ENCODE measurements at regions not wholly inside any gene's neighbourhood (a gene's known extent, or its start where the extent isn't known, plus 50 kb on each side); places are given as distances from the start of the nearest gene placed in this dataset.

DNA sequence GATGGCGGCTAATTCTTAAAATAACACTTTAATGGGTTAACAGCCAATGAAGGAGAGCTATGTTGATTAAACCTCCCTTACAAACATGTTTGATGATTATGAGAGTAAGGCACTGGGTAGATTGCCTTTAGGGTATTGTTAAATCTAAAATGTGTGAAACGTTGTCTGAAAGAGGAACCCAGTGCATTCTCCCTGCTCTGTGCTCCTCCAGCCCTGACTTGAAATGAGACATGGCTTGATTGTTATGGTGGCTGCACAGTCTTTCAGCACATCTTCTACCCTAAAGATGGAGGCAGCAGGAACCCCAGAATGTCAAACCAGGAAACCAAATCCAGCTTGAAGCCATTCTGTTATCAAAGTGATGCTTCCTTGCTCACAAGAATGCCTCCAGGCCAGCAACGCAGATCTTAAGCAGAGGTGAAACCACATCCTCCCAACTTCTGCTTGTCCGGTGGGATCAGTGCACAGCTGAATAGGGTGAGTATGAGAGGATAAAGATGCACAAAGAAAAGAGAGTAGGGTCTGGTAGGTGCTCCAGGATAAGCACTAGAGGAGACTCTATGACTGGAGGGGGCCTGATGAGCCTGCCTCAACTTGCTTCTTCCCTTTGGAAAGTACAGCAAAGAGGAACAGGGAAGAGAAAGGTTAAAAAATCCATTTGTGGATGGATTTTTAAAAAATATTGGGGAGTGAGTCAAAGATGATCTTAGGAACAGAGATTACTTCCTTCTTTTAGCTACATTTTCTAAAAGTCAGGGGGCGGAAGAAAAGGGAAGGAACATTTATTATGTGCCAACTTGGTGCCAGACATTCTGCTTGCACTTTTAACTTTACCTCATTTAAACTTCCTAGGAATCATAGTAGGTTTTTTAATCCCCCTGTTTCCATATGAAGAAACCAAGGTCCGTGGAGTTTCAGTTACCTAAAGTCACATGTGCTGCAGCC lies 523.0 kb downstream of the TXNL1 start:
- DNase-seq, result no peak

DNA sequence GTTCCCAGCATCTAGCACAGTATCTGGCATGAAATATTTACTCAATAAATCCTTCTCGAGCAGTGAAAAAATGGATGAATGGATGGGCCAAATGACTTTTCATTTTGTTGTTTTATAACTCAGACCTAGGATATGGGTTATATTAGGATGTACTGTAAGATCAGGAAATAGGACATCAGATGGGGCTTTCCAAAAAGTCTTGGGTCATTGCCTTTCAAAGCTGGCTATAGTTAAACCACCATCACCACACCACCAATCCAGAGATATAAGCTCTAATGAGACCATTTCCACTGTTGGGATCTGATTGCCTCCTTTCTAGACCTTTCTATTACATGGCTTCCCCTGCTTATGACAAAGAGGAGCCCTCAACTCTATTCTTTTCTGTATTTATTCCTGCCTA lies 525.0 kb upstream of the TCF4 start:
- DNase-seq, result no peak

DNA sequence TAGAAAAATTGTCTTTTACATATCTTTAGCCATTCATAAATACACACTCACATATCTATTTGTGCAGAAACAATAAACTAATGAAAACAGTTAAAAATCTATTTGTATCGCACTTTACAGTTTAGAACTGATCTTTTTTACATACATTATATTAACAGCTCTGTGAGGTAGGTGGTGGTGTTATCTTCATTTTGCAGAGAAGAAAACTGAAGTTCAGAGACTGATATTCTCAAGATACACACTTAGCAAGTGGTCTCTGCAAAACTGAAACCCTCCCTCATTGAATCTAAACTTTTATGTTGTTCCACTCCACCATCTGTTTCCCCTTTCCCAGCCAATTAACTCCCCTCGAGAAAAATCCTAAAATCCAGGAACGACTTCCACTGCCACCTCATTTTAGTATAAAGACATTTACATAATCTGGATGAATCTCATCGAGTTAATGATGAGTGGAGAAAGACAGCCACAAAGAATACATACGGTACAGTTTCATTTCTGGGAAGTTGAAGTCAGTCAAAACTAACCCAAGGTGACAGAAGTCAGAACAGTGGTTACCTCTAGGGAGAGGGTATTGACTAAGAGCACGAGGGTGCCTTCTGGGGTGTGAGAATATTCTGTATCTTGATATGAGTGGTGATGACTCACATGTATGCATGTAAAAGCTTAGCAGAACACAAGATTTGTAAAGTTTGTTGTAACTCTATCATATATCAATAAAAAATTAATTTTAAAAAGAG lies 524.2 kb upstream of the TCF4 start:
- DNase-seq, result no peak

GRCh38 chr18:56109757-56110156 lies 521.8 kb upstream of the TCF4 start:
- DNase-seq, result no peak

DNA sequence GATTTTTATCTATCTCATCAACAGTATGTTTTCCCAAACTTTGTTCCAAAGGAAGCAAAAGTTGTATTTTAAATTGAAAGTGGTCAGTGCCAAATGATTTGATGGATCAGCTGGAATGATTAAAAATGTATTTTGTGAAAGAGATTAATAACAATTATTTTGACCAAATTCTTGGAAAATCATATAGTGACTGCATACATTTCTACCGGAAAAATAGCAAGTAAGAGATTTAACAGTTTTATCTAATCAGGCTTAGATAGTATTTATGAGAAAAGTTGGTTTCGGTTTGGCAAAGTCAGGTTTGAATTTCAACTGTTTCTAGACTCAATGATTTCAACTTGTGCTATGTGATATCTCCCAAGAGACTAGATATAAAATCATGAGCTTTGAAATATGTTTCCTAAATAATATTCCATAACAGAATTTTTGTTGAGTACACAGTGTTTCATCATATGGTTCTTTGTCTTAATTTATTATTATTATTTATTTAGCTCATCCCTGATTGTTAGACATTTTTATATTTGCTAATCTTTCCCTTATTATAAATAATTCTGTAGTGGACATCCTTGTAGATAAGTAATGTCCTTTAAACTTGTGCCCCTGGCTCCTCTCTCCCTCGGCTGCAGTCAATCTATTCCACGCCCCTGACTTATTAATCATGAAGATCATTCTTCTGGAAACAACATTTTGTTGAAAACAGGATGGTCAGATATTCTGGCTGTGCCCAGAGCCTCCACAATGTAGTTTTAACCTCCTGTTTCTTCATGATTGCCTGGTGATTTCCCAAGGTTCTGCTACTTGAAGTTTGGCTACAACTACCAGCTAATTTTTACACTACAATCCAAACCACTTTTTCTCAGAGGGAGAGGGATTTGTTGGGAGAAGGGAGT lies 520.7 kb upstream of the TCF4 start:
- DNase-seq, result no peak

GRCh38 chr18:56107821-56108477 lies 520.0 kb upstream of the TCF4 start:
- DNase-seq, result no peak

- DNase-seq, result no peak
These were observed 512.2 kb upstream of the TCF4 start for GRCh38 chr18:56100090-56100722.

DNA sequence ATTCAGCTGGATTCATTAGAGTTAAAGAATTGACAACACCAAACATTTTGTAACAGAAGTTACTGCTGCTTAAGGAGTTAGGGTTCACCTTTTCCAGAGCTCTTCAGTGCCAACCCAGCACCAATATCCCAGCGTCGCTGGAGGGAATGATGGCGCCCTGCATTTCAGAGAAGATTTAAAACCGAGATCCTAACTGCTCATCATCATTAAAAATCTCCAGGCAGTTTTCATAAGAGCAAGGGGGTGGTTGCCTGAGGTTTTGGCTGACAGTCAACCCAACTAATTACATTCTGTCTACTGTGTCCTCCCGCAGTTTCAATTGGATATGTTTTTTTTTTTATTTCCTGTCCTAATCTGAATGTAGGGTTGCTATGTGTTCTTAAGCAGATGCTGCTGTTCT lies 509.6 kb upstream of the TCF4 start:
- DNase-seq, result no peak

DNA sequence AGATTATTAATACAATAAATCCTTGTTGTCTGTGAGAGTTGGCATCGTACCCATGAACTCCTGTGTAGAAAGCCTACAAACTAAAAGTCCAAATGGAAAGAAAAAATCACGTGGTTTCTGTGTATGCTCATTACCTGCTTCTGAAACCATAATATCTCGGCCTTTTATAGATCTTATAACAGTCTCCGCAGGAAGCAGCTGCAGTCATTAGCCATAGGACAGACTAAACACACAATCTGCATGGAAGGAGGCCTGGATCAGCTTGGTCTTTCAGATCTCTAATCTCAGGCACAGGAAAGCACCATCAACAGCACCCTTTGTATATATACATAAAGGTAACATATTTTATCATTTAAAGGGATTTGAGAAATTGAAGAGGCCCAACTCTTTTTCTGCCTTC lies 508.9 kb upstream of the TCF4 start:
- no peak for DNase-seq

DNA sequence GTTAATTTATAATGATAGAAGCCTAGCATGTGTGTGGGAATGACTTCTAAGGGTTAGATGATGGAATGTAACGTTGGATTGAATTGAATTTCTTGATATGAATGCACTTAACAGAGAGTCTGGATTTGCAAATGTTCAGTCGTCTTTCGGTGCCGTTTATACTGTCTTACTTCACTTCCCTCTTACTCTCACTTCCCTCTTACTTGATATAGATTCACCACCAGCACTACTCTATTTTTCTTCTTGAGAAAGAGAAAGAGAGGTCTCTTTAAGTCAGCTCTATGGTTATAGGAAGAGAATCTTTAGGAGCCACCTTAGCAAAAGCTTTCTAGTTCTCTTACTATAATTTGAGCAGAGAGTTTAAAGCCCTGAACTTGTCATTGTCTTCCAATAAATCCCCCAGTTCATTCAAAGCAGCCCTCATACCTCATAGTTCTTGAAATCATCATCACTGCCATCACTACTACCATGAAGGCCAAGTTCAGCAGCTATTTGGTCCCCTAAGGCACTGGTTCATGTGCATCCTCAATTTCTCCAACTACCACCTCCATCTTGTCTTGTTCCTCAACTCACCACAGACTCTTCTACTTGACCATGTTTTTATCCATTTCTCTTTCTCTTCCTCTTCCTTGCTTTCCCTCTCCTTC lies 501.7 kb upstream of the TCF4 start:
- DNase-seq, result no peak

GRCh38 chr18:56086786-56087185 lies 498.8 kb upstream of the TCF4 start:
- no peak for DNase-seq

- DNase-seq, result no peak
These were observed 498.2 kb upstream of the TCF4 start for GRCh38 chr18:56086176-56086575.

- DNase-seq, result no peak
These were observed 497.6 kb upstream of the TCF4 start for GRCh38 chr18:56085551-56085950.

- no peak for DNase-seq
These were observed 495.7 kb upstream of the TCF4 start for GRCh38 chr18:56083523-56084287.

DNA sequence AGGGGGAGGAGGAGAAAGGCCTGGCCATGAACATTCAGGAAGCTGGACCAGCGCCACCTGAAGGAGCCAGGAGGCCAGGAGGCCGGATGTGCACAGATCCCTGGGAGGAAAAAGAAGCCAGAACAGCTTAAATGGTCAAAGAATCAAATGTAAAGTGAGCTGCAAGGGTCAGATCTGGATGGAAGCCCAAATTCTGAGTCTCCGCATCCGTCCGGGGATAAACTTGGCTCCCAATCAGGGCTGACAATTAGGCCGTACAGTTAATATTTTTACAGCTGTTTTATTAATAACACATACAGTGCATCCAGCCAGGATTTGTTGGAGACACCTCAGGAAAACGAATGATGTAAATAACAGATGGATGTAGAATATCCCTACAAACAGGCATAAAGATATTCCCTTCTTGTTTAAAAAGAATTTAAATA lies 495.1 kb upstream of the TCF4 start:
- DNase-seq, result no peak

DNA sequence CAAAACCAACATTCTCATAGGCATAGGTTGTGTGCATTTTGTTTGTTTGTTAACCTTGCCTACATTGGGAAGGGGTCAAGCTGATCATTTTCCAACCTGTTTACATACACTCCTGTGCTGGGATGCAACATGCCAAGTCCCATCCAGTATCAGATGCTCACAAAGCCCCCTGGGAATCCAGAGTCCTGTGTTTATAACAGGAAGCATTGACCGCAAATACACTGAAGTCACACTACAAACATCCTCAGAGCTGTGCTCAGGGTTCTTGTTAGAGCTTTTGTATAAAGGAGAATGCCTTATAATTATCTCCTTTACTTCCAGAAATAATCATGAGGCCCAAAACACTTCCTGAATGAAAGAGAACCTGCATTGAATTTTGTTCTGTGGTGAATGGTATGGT lies 488.7 kb upstream of the TCF4 start:
- no peak for DNase-seq

- DNase-seq, result no peak
These were observed 480.7 kb upstream of the TCF4 start for GRCh38 chr18:56068701-56069100.

- no peak for DNase-seq
These were observed 480.1 kb upstream of the TCF4 start for GRCh38 chr18:56067969-56068671.

DNA sequence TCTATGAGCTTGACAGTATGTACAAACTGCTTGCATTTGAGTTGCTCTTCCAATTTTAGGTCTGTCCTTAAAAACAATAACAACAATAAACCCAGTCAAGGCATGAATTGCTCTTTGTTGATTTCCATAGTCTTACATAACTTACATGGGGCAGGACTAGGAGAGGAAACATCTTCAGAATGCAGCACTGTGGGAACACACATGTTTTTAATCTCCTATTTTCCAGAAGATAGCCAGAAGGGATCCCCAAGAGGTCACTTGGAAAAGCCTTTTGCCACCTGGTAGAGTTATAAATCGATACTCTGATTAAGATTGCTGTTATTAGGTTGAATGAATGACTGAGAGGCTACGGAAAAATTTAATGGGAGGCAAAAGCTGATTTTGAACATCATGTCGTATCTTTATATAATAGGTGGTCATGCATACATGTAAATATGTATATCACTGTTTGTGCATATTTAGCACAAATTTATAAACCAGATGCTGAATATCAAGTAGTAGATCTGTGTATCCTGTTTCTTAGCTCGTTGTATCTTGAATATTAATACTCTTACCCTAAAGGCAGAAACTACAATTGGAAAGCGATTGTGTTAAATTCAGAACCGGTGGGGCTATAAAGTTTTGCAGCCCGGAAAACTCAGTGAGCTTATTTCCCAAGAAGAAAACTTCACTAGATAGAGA lies 479.4 kb upstream of the TCF4 start:
- DNase-seq, result no peak

Measured in NCI-H510A treated with DMSO at 0.1 percent for 48 hours (cell line).